ENCODE measurements at regions not wholly inside any gene's neighbourhood (a gene's known extent, or its start where the extent isn't known, plus 50 kb on each side); places are given as distances from the start of the nearest gene placed in this dataset.
A peak's percentile ranks its signal among the peaks of the same experiment; 100 is the strongest.

DNA sequence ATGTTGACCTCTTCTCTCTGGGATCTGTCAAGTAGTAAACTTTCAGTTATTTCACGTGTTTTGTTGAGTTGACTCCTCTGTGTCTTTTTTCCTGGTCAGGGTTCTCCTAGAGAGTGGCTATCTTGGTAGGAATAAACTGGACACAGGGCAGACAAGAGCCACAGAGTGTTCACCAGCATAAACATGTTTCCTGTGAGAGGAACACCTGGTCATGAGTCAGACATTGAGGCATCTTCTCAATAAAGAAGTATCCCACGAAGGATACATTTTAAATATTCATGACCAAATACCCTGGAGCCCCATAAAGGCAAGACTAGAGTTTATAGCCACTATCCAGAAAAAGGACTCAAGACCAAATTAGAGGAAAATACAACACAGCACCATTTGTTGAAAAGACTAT, 269.7 kb upstream of the ZNF521 start:
- TF ChIP-seq, protein P1, sequence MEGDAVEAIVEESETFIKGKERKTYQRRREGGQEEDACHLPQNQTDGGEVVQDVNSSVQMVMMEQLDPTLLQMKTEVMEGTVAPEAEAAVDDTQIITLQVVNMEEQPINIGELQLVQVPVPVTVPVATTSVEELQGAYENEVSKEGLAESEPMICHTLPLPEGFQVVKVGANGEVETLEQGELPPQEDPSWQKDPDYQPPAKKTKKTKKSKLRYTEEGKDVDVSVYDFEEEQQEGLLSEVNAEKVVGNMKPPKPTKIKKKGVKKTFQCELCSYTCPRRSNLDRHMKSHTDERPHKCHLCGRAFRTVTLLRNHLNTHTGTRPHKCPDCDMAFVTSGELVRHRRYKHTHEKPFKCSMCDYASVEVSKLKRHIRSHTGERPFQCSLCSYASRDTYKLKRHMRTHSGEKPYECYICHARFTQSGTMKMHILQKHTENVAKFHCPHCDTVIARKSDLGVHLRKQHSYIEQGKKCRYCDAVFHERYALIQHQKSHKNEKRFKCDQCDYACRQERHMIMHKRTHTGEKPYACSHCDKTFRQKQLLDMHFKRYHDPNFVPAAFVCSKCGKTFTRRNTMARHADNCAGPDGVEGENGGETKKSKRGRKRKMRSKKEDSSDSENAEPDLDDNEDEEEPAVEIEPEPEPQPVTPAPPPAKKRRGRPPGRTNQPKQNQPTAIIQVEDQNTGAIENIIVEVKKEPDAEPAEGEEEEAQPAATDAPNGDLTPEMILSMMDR (IDR thresholded peaks at IDR 0.05; ENCODE audit: borderline replicate concordance, extremely low read depth, low read length, poor library complexity, severe bottlenecking), result no peak
- TF ChIP-seq EZH2 (IDR thresholded peaks at IDR 0.05; ENCODE audit: borderline replicate concordance, low read depth, low read length, severe bottlenecking), result no peak
- ATAC-seq (ENCODE audit: insufficient read depth, low read depth), result no peak
- Histone ChIP-seq H3K4me1 (ENCODE audit: insufficient read depth, low read length) (no peaks in the 10 kb centered on the region), H4K20me1 (ENCODE audit: insufficient read depth, low read length) (no peaks in the 10 kb centered on the region), H3K9me3 (ENCODE audit: insufficient read depth, low read length, severe bottlenecking) (peaks cover 4% of the 10 kb centered on the region), H3K27ac (ENCODE audit: low read length) (no peak overlapping the region), H2AFZ (ENCODE audit: low read depth, low read length) (no peak overlapping the region), H3K27me3 (ENCODE audit: insufficient read depth, low read length, poor library complexity) (peaks cover 3% of the 10 kb centered on the region), H3K4me2 (ENCODE audit: insufficient read depth, low read length) (no peak overlapping the region), H3K36me3 (ENCODE audit: insufficient read depth, low read length) (no peaks in the 10 kb centered on the region), H3K4me3 (ENCODE audit: low read depth in 1 of 2, low read length in 2 of 2) (no peak overlapping the region), H3K79me2 (ENCODE audit: insufficient read depth, low read length) (no peaks in the 10 kb centered on the region), H3K9ac (ENCODE audit: low read depth, low read length) (no peak overlapping the region)
- DNase-seq, result no peak

DNA sequence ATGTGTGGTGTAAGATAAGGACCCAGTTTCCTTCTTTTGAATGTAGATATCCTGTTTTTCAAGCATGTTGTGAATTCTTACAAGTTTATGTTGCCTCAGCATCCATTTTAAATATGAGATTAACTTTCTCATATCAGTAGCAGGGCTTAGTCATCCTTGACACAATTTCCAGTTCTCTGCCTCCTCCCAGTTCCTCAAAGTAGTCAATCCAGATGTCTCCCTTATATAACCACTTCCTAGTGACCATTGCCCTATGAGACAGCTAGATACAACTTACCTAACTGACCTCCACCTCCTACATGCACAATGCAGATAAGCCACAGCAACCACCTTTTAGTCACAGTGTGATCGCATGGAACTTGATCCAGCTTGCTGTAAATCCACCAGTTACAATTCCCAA, 269.2 kb upstream of the ZNF521 start:
- Histone ChIP-seq H3K4me1 (ENCODE audit: insufficient read depth, low read length) (no peaks in the 10 kb centered on the region), H3K4me2 (ENCODE audit: insufficient read depth, low read length) (no peak overlapping the region), H3K79me2 (ENCODE audit: insufficient read depth, low read length) (no peaks in the 10 kb centered on the region), H4K20me1 (ENCODE audit: insufficient read depth, low read length) (no peaks in the 10 kb centered on the region), H3K27ac (ENCODE audit: low read length) (no peak overlapping the region), H3K9me3 (ENCODE audit: insufficient read depth, low read length, severe bottlenecking) (peaks cover under 1% of the 10 kb centered on the region), H2AFZ (ENCODE audit: low read depth, low read length) (no peak overlapping the region), H3K27me3 (ENCODE audit: insufficient read depth, low read length, poor library complexity) (peaks cover 3% of the 10 kb centered on the region), H3K9ac (ENCODE audit: low read depth, low read length) (no peak overlapping the region), H3K4me3 (ENCODE audit: low read depth in 1 of 2, low read length in 2 of 2) (no peak overlapping the region), H3K36me3 (ENCODE audit: insufficient read depth, low read length) (no peaks in the 10 kb centered on the region)
- DNase-seq (no peak), ATAC-seq (ENCODE audit: insufficient read depth, low read depth) (no peak)
- TF ChIP-seq, protein P1 (IDR thresholded peaks at IDR 0.05; ENCODE audit: borderline replicate concordance, extremely low read depth, low read length, poor library complexity, severe bottlenecking), result no peak
- TF ChIP-seq EZH2 (IDR thresholded peaks at IDR 0.05; ENCODE audit: borderline replicate concordance, low read depth, low read length, severe bottlenecking), result no peak

DNA sequence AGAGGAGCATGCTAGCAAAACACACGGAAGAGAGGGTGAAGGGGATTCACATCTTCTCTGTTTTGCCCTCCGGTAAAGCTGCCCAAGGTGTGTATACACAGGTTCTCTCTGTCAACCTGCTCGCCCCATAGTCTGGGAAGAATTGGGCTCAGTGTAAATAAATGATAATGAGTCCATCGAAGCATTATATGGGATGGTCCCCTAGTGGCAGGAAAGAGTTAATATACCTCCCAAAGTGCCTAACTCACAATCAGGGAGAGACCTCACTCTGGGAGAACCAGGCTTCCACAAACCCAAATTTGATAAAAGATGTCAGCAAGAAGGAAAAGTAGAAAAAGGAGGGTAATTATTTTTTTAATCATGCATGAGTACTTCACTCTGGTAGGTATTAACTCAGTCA, 262.2 kb upstream of the ZNF521 start:
- Histone ChIP-seq H4K20me1 (ENCODE audit: insufficient read depth, low read length) (no peaks in the 10 kb centered on the region), H3K4me1 (ENCODE audit: insufficient read depth, low read length) (no peaks in the 10 kb centered on the region), H3K27ac (ENCODE audit: low read length) (no peak overlapping the region), H3K9ac (ENCODE audit: low read depth, low read length) (no peak overlapping the region), H3K27me3 (ENCODE audit: insufficient read depth, low read length, poor library complexity) (peaks cover 3% of the 10 kb centered on the region), H3K36me3 (ENCODE audit: insufficient read depth, low read length) (no peaks in the 10 kb centered on the region), H3K9me3 (ENCODE audit: insufficient read depth, low read length, severe bottlenecking) (no peaks in the 10 kb centered on the region), H3K4me3 (ENCODE audit: low read depth in 1 of 2, low read length in 2 of 2) (no peak overlapping the region), H2AFZ (ENCODE audit: low read depth, low read length) (no peak overlapping the region), H3K4me2 (ENCODE audit: insufficient read depth, low read length) (no peak overlapping the region), H3K79me2 (ENCODE audit: insufficient read depth, low read length) (no peaks in the 10 kb centered on the region)
- DNase-seq (no peak), ATAC-seq (ENCODE audit: insufficient read depth, low read depth) (no peak)
- no peak for TF ChIP-seq EZH2 (IDR thresholded peaks at IDR 0.05; ENCODE audit: borderline replicate concordance, low read depth, low read length, severe bottlenecking)
- TF ChIP-seq, protein P1 (IDR thresholded peaks at IDR 0.05; ENCODE audit: borderline replicate concordance, extremely low read depth, low read length, poor library complexity, severe bottlenecking), result peak; percentile 10

GRCh38 chr18:25612466-25612865, 260.5 kb upstream of the ZNF521 start:
- Histone ChIP-seq H3K27me3 (ENCODE audit: insufficient read depth, low read length, poor library complexity) (no peaks in the 10 kb centered on the region), H3K4me1 (ENCODE audit: insufficient read depth, low read length) (no peaks in the 10 kb centered on the region), H3K27ac (ENCODE audit: low read length) (no peak overlapping the region), H4K20me1 (ENCODE audit: insufficient read depth, low read length) (no peaks in the 10 kb centered on the region), H3K4me3 (ENCODE audit: low read depth in 1 of 2, low read length in 2 of 2) (no peak overlapping the region), H3K9ac (ENCODE audit: low read depth, low read length) (no peak overlapping the region), H3K36me3 (ENCODE audit: insufficient read depth, low read length) (no peaks in the 10 kb centered on the region), H3K79me2 (ENCODE audit: insufficient read depth, low read length) (no peaks in the 10 kb centered on the region), H2AFZ (ENCODE audit: low read depth, low read length) (no peak overlapping the region), H3K9me3 (ENCODE audit: insufficient read depth, low read length, severe bottlenecking) (no peaks in the 10 kb centered on the region), H3K4me2 (ENCODE audit: insufficient read depth, low read length) (no peak overlapping the region)
- TF ChIP-seq, protein P1 (IDR thresholded peaks at IDR 0.05; ENCODE audit: borderline replicate concordance, extremely low read depth, low read length, poor library complexity, severe bottlenecking), result no peak
- no peak for ATAC-seq (ENCODE audit: insufficient read depth, low read depth)
- no peak for DNase-seq
